B cell (primary cell): ENCODE measurements at regions not wholly inside any gene's neighbourhood (a gene's known extent, or its start where the extent isn't known, plus 50 kb on each side); places are given as distances from the start of the nearest gene placed in this dataset.

ENCODE experiments used
- ATAC-seq: fragments of 200-7000 bp; cut with Tn5 transposase; one replicate; pipeline ENCODE4 v1.10.0; 2021; ENCODE audit warnings: low read depth, mild to moderate bottlenecking, moderate number of reproducible peaks, moderate library complexity
- CTCF ChIA-PET: fragments of 350-600 bp; sonication (Branson Sonifier 250); formaldehyde crosslinking; loops from one replicate; lab custom pipeline; 2021; ENCODE audit warnings: antibody characterized with exemption, inconsistent platforms; lab: Charles Lee
- POLR2A ChIA-PET: fragments of 350-600 bp; sonication (Branson Sonifier 250); formaldehyde crosslinking; loops from one replicate; lab custom pipeline; 2021; ENCODE audit warnings: antibody characterized with exemption; lab: Charles Lee
- DNase-seq: peaks from one replicate; pipeline ENCODE4 v3.0.0; 2013
- H2AFZ ChIP-seq: 2 replicates; pipeline ENCODE4 v1.6.1; 2012; ENCODE audit warnings: mild to moderate bottlenecking, low read depth, low read length; ENCODE audit not compliant: insufficient read depth, poor library complexity, severe bottlenecking
- H3K27ac ChIP-seq, 2 donors: 1 replicate in 1 of 2; 2 replicates in 1 of 2; pipeline ENCODE4 v1.5.1; 2012 to 2013; ENCODE audit warnings: low read length in 2 of 2, mild to moderate bottlenecking in 2 of 2, moderate library complexity in 1 of 2
- H3K27me3 ChIP-seq, 4 experiments: fragments of 200-600 bp in 1 of 4; sonication (generic) in 1 of 4; replicated peaks in 1 of 4; 1 replicate in 2 of 4; 2 replicates in 2 of 4; pipeline versions ENCODE4 v1.6.1 to v1.7.0; 2013 to 2016; ENCODE audit warnings: low read length in 3 of 4, mild to moderate bottlenecking in 2 of 4, mixed read lengths in 1 of 4, moderate library complexity in 1 of 4; ENCODE audit not compliant: insufficient read depth in 4 of 4, control insufficient read depth in 3 of 4; ENCODE audit errors: control extremely low read depth in 1 of 4
- H3K36me3 ChIP-seq, 2 experiments: replicated peaks in 1 of 2; 1 replicate in 1 of 2; 2 replicates in 1 of 2; pipeline versions ENCODE4 v1.6.1 to v1.7.1; 2013; ENCODE audit warnings: low read length in 1 of 2; ENCODE audit not compliant: insufficient read depth in 2 of 2, control insufficient read depth in 1 of 2; ENCODE audit errors: control extremely low read depth in 1 of 2, extremely low read depth in 1 of 2
- H3K4me1 ChIP-seq, 2 donors: fragments of 200-600 bp in 1 of 2; sonication (generic) in 1 of 2; 1 replicate in 1 of 2; 2 replicates in 1 of 2; pipeline versions ENCODE4 v1.5.1 to v1.6.1; 2013 to 2017; ENCODE audit warnings: low read length in 2 of 2; ENCODE audit not compliant: control insufficient read depth in 2 of 2, insufficient read depth in 2 of 2
- H3K4me2 ChIP-seq: replicated peaks from 2 replicates; pipeline ENCODE3; 2012; ENCODE audit warnings: mild to moderate bottlenecking, low read depth, low read length; ENCODE audit not compliant: poor library complexity, severe bottlenecking
- H3K4me3 ChIP-seq, 5 experiments: fragments of 200-600 bp in 1 of 5; sonication (generic) in 1 of 5; 1 replicate in 3 of 5; 2 replicates in 2 of 5; pipeline versions ENCODE4 v1.5.1 to v1.7.0; 2011 to 2016; ENCODE audit warnings: low read length in 4 of 5, mild to moderate bottlenecking in 4 of 5, low read depth in 2 of 5, control low read depth in 1 of 5, moderate library complexity in 1 of 5; ENCODE audit not compliant: insufficient read depth in 1 of 5; ENCODE audit errors: control extremely low read depth in 1 of 5, extremely low read depth in 1 of 5
- H3K79me2 ChIP-seq: fragments of 200-600 bp; sonication (generic); one replicate; pipeline ENCODE4 v1.6.0; 2016; ENCODE audit warnings: low read length; ENCODE audit not compliant: control insufficient read depth, insufficient read depth
- H3K9ac ChIP-seq: fragments of 200-600 bp; sonication (generic); 2 replicates; pipeline ENCODE4 v1.6.1; 2017; ENCODE audit warnings: mild to moderate bottlenecking, low read length, moderate library complexity
- H3K9me3 ChIP-seq, 3 donors: one replicate each; pipeline versions ENCODE4 v1.6.1 to v1.7.1; 2013; ENCODE audit warnings: low read length in 2 of 3; ENCODE audit not compliant: control insufficient read depth in 2 of 3, insufficient read depth in 1 of 3; ENCODE audit errors: control extremely low read depth in 1 of 3
- H4K20me1 ChIP-seq: 2 replicates; pipeline ENCODE4 v1.6.0; 2012; ENCODE audit warnings: mild to moderate bottlenecking, low read length; ENCODE audit not compliant: insufficient read depth, control insufficient read depth, poor library complexity, severe bottlenecking
- H3K27ac Mint-ChIP-seq: one replicate; pipeline ENCODE4 v1.8.0; 2021; ENCODE audit warnings: mixed read lengths
- H3K27me3 Mint-ChIP-seq: one replicate; pipeline ENCODE4 v1.8.0; 2021; ENCODE audit warnings: mixed read lengths
- H3K4me1 Mint-ChIP-seq: one replicate; pipeline ENCODE4 v1.8.0; 2021; ENCODE audit warnings: mixed read lengths
- H3K4me3 Mint-ChIP-seq: one replicate; pipeline ENCODE4 v1.8.0; 2021; ENCODE audit warnings: mixed read lengths
- H3K9me3 Mint-ChIP-seq: one replicate; pipeline ENCODE4 v1.8.0; 2022; ENCODE audit warnings: mixed read lengths; ENCODE audit not compliant: insufficient read depth
- EZH2 ChIP-seq: IDR thresholded peaks from 2 replicates; pipeline ENCODE4 v1.6.1; 2012; ENCODE audit warnings: borderline replicate concordance, low read depth, mild to moderate bottlenecking, moderate library complexity, low read length; ENCODE audit not compliant: insufficient read depth, poor library complexity, severe bottlenecking
- WGBS: methylation state at CpG from one replicate; pipeline ENCODE4 v1.1.5; 2013; ENCODE audit warnings: missing lambda C conversion rate; ENCODE audit not compliant: insufficient coverage; 5-methylcytosine and 5-hydroxymethylcytosine counted together
- intact Hi-C: fragments of 100-400 bp; cut with micrococcal nuclease; formaldehyde crosslinking; loops from one replicate; pipeline ENCODE4 v1.10.0; 2022
- TF ChIP-seq, protein P1 (sequence below): fragments of 200-600 bp; IDR thresholded peaks from one replicate; pipeline ENCODE4 v1.8.0; 2022; ENCODE audit warnings: antibody characterized with exemption, mild to moderate bottlenecking

DNA sequence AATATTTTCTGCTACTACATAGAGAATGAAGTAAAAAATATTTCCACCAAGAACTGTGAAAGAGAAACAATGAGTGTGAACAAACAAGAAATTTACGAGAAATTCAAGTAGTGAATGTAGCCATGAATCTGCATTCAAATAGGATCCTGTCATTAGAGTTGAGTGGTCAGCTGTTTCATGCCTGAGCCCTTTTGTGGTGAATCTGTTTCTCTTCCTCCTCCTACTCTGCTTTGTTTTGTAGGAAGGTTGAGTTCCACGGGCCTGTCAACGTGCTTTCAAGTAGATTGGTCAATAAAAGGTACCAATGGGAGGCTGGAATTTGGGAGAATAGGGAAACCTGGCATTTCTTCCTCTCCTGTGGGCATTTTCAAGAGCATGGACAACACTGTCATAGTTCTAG is 1749.6 kb upstream of the FLRT2 start:
- Histone ChIP-seq H3K4me2 (no peak overlapping the region), H3K9me3 (no peaks in the 10 kb centered on the region), H3K4me1 (no peaks in the 10 kb centered on the region), H3K36me3 (no peaks in the 10 kb centered on the region), H3K4me3 (no peak overlapping the region), H3K27ac (no peak overlapping the region), H3K27me3 (no peaks in the 10 kb centered on the region), H4K20me1 (no peaks in the 10 kb centered on the region), H3K79me2 (no peaks in the 10 kb centered on the region), H3K9ac (no peak overlapping the region), H2AFZ (no peak overlapping the region)
- no peaks in the 10 kb centered on the region for H3K4me1 Mint-ChIP-seq
- CTCF ChIA-PET, result no interaction called here
- peaks cover 2% of the 10 kb centered on the region for H3K9me3 Mint-ChIP-seq
- intact Hi-C loops, result no loop called here
- POLR2A ChIA-PET, result no interaction called here
- DNase-seq (no peak), ATAC-seq (no peak)
- TF ChIP-seq, protein P1, sequence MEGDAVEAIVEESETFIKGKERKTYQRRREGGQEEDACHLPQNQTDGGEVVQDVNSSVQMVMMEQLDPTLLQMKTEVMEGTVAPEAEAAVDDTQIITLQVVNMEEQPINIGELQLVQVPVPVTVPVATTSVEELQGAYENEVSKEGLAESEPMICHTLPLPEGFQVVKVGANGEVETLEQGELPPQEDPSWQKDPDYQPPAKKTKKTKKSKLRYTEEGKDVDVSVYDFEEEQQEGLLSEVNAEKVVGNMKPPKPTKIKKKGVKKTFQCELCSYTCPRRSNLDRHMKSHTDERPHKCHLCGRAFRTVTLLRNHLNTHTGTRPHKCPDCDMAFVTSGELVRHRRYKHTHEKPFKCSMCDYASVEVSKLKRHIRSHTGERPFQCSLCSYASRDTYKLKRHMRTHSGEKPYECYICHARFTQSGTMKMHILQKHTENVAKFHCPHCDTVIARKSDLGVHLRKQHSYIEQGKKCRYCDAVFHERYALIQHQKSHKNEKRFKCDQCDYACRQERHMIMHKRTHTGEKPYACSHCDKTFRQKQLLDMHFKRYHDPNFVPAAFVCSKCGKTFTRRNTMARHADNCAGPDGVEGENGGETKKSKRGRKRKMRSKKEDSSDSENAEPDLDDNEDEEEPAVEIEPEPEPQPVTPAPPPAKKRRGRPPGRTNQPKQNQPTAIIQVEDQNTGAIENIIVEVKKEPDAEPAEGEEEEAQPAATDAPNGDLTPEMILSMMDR, result no peak
- TF ChIP-seq EZH2, result no peak
- H3K27ac Mint-ChIP-seq, result no peak overlapping the region
- H3K27me3 Mint-ChIP-seq, result no peaks in the 10 kb centered on the region
- no peak overlapping the region for H3K4me3 Mint-ChIP-seq
- WGBS, result 100% methylated on average over 1 of the region's 3 CpGs

DNA sequence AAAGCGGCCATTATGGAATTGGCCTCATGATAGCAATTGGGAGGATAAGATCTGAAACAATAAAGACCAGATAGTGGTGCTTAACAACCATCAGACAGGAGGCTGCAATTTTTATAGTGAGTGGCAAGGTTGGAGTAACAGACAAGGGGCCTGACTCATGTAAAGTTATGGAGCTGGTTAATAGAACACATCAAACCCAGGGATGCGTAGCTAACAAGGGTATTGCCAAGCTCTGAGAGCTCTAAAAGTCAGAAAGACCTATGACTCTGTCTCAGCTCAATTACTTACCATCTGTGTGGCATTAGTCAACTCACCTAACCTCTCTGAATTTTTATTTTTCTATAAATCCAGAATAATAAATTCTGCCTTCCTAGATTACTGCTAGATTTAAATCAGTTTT is 1731.5 kb upstream of the FLRT2 start:
- DNase-seq, result no peak
- POLR2A ChIA-PET, result no interaction called here

More for the DNA sequence above, 1731.5 kb upstream of the FLRT2 start:
- no peaks in the 10 kb centered on the region for H3K27me3 ChIP-seq
- no peaks in the 10 kb centered on the region for H3K9me3 ChIP-seq
- TF ChIP-seq, protein P1, result no peak
- no peak for TF ChIP-seq EZH2
- ATAC-seq, result no peak
- Mint-ChIP-seq H3K4me3 (no peak overlapping the region), H3K4me1 (no peaks in the 10 kb centered on the region), H3K27ac (no peak overlapping the region), H3K27me3 (no peaks in the 10 kb centered on the region), H3K9me3 (no peaks in the 10 kb centered on the region)
- intact Hi-C loops, result no loop called here
- H4K20me1 ChIP-seq, result no peaks in the 10 kb centered on the region
- H3K79me2 ChIP-seq, result no peaks in the 10 kb centered on the region
- CTCF ChIA-PET, result no interaction called here
- H3K27ac ChIP-seq, result no peak overlapping the region
- H3K4me1 ChIP-seq, result no peaks in the 10 kb centered on the region
- no peak overlapping the region for H3K9ac ChIP-seq
- no peaks in the 10 kb centered on the region for H3K36me3 ChIP-seq
- H2AFZ ChIP-seq, result no peak overlapping the region
- no peak overlapping the region for H3K4me3 ChIP-seq
- WGBS, result 83% methylated on average over 2 of the region's 2 CpGs
- no peak overlapping the region for H3K4me2 ChIP-seq
